ENCODE measurements at regions not wholly inside any gene's neighbourhood (a gene's known extent, or its start where the extent isn't known, plus 50 kb on each side); places are given as distances from the start of the nearest gene placed in this dataset.

DNA sequence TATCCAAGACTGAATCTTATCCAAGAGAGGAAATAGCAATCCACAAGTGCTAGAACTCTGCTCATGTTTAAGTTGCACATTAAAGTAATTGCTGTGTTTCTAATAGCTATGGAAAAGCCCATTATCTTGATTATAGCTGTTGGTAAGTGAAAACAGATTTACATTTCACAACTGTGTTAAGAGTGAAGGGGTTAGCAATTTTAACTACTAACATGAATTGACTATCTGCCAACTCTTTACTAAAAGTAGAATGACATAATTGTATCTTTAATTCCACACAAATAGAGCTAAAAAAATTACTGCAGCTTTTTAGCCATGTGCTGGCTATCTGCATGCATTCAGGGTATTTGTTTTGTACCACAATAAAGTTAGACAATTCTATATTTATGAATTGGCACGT is 277.9 kb upstream of the IRAK1BP1 start:
- ChIA-PET CTCF (no interaction called here), POLR2A (no interaction called here)
- H3K27ac ChIP-seq (ENCODE audit: low read length): no peak overlapping the region
- in situ Hi-C loops (cut with HindIII; ENCODE audit: low pct_unique_long_range_greater_than_20kb, low sequenced_read_pairs): no loop called here
- no peak for DNase-seq (ENCODE audit: low read depth, low spot score)
- no peak overlapping the region for H3K4me3 ChIP-seq (ENCODE audit: low read depth in 2 of 2, low read length in 2 of 2)
- no peaks in the 10 kb centered on the region for H3K4me1 ChIP-seq (ENCODE audit: control insufficient read depth, insufficient read depth, low read length)
- no TSS peak for BruUV-seq (replicated peaks)
- TF ChIP-seq POLR2AphosphoS5 (IDR thresholded peaks at IDR 0.05; ENCODE audit: low read depth, low read length) (no peak), TCF7L2 (IDR thresholded peaks at IDR 0.05; ENCODE audit: low read depth, low read length) (no peak), SIN3A (IDR thresholded peaks at IDR 0.05; ENCODE audit: borderline replicate concordance, insufficient read depth, low read depth, low read length) (no peak)
- TF ChIP-seq, protein P1, sequence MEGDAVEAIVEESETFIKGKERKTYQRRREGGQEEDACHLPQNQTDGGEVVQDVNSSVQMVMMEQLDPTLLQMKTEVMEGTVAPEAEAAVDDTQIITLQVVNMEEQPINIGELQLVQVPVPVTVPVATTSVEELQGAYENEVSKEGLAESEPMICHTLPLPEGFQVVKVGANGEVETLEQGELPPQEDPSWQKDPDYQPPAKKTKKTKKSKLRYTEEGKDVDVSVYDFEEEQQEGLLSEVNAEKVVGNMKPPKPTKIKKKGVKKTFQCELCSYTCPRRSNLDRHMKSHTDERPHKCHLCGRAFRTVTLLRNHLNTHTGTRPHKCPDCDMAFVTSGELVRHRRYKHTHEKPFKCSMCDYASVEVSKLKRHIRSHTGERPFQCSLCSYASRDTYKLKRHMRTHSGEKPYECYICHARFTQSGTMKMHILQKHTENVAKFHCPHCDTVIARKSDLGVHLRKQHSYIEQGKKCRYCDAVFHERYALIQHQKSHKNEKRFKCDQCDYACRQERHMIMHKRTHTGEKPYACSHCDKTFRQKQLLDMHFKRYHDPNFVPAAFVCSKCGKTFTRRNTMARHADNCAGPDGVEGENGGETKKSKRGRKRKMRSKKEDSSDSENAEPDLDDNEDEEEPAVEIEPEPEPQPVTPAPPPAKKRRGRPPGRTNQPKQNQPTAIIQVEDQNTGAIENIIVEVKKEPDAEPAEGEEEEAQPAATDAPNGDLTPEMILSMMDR (IDR thresholded peaks at IDR 0.05): no peak
- no peak for ATAC-seq
- H3K36me3 ChIP-seq (ENCODE audit: control insufficient read depth, insufficient read depth, low read length): no peaks in the 10 kb centered on the region
- no peaks in the 10 kb centered on the region for H3K27me3 ChIP-seq (ENCODE audit: control insufficient read depth, insufficient read depth, low read length)
- no peaks in the 10 kb centered on the region for H3K9me3 ChIP-seq (ENCODE audit: control insufficient read depth, insufficient read depth, low read depth, low read length)
- intact Hi-C loops (cut with micrococcal nuclease; ENCODE audit: unreplicated experiment): no loop called here

DNA sequence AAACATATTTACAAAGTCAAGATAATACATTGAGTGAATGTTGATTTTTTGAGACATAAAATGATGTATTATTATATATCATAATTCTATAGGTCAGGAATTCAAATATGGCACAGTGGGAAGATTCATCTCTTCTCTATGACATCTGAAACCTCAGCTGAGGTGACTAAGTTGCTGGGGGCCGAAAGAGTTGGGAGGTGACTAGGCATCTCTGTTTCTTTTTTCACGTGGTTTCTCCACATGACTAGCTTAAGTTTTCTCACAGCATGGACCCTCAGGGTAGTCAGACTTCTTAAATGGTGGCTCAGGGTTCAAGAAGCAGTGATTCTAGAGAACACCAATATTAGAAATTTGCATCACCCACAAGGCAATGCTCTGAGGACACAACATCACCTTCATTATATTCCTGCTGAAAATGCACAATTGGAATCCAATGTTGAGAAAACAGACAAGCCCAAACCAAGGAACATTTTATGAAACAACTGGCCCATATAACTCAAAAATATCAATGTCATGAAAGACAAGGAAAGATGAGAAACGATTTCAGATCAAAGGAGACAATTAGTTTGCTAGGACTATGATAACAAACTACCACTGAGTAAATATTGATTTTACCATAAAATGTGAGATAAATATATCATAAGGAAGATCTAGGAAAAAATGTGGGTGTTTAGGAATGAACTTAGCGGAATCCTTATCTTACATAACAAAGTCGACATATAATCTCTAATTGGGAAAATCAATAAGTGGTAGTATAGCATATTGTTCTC is 273.3 kb upstream of the IRAK1BP1 start:
- ATAC-seq: no peak
- Histone ChIP-seq H3K36me3 (ENCODE audit: control insufficient read depth, insufficient read depth, low read length) (no peaks in the 10 kb centered on the region), H3K27me3 (ENCODE audit: control insufficient read depth, insufficient read depth, low read length) (no peaks in the 10 kb centered on the region), H3K4me3 (ENCODE audit: low read depth in 2 of 2, low read length in 2 of 2) (no peak overlapping the region), H3K27ac (ENCODE audit: low read length) (no peak overlapping the region), H3K9me3 (ENCODE audit: control insufficient read depth, insufficient read depth, low read depth, low read length) (no peaks in the 10 kb centered on the region), H3K4me1 (ENCODE audit: control insufficient read depth, insufficient read depth, low read length) (no peaks in the 10 kb centered on the region)
- in situ Hi-C loops (cut with HindIII; ENCODE audit: low pct_unique_long_range_greater_than_20kb, low sequenced_read_pairs): no loop called here
- intact Hi-C loops (cut with micrococcal nuclease; ENCODE audit: unreplicated experiment): no loop called here
- no TSS peak for BruUV-seq (replicated peaks)
- no peak for DNase-seq (ENCODE audit: low read depth, low spot score)
- TF ChIP-seq, protein P2, sequence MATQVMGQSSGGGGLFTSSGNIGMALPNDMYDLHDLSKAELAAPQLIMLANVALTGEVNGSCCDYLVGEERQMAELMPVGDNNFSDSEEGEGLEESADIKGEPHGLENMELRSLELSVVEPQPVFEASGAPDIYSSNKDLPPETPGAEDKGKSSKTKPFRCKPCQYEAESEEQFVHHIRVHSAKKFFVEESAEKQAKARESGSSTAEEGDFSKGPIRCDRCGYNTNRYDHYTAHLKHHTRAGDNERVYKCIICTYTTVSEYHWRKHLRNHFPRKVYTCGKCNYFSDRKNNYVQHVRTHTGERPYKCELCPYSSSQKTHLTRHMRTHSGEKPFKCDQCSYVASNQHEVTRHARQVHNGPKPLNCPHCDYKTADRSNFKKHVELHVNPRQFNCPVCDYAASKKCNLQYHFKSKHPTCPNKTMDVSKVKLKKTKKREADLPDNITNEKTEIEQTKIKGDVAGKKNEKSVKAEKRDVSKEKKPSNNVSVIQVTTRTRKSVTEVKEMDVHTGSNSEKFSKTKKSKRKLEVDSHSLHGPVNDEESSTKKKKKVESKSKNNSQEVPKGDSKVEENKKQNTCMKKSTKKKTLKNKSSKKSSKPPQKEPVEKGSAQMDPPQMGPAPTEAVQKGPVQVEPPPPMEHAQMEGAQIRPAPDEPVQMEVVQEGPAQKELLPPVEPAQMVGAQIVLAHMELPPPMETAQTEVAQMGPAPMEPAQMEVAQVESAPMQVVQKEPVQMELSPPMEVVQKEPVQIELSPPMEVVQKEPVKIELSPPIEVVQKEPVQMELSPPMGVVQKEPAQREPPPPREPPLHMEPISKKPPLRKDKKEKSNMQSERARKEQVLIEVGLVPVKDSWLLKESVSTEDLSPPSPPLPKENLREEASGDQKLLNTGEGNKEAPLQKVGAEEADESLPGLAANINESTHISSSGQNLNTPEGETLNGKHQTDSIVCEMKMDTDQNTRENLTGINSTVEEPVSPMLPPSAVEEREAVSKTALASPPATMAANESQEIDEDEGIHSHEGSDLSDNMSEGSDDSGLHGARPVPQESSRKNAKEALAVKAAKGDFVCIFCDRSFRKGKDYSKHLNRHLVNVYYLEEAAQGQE (IDR thresholded peaks at IDR 0.05; ENCODE audit: insufficient read depth in 1 of 2, low read depth in 2 of 2, low read length in 1 of 2): no peak
- no peak for TF ChIP-seq TCF7L2 (IDR thresholded peaks at IDR 0.05; ENCODE audit: low read depth, low read length)
- TF ChIP-seq, protein P1 (IDR thresholded peaks at IDR 0.05): no peak
- no peak for TF ChIP-seq POLR2AphosphoS5 (IDR thresholded peaks at IDR 0.05; ENCODE audit: low read depth, low read length)
- no peak for TF ChIP-seq SIN3A (IDR thresholded peaks at IDR 0.05; ENCODE audit: borderline replicate concordance, insufficient read depth, low read depth, low read length)
- CTCF ChIA-PET: no interaction called here
- POLR2A ChIA-PET: no interaction called here

Data from Panc1 (cell line).